MM.1S (cell line): ENCODE measurements at regions not wholly inside any gene's neighbourhood (a gene's known extent, or its start where the extent isn't known, plus 50 kb on each side); places are given as distances from the start of the nearest gene placed in this dataset.

ENCODE experiments used
- DNase-seq: peaks from one replicate; pipeline ENCODE4 v3.0.0-alpha.2; 2015
- H2AFZ ChIP-seq: fragments of 300-600 bp; sonication (generic); 2 replicates; pipeline ENCODE4 v1.6.0; 2016; ENCODE audit warnings: antibody characterized with exemption, low read length
- H3F3A ChIP-seq: fragments of 300-600 bp; sonication (generic); 2 replicates; pipeline ENCODE4 v1.6.1; 2016; ENCODE audit warnings: mild to moderate bottlenecking, antibody characterized with exemption, low read length, moderate library complexity, mixed read lengths; ENCODE audit not compliant: insufficient read depth
- H3K27ac ChIP-seq: fragments of 300-600 bp; sonication (generic); 2 replicates; pipeline ENCODE4 v1.5.1; 2016; ENCODE audit warnings: mild to moderate bottlenecking, low read length
- H3K27me3 ChIP-seq: fragments of 300-600 bp; sonication (generic); replicated peaks from 2 replicates; pipeline ENCODE4 v1.6.0; 2016; ENCODE audit warnings: low read length; ENCODE audit not compliant: insufficient read depth
- H3K36me3 ChIP-seq: fragments of 300-600 bp; sonication (generic); replicated peaks from 2 replicates; pipeline ENCODE4 v1.6.1; 2016; ENCODE audit warnings: mild to moderate bottlenecking, low read length, mixed read lengths; ENCODE audit not compliant: insufficient read depth
- H3K4me1 ChIP-seq: fragments of 300-600 bp; sonication (generic); 2 replicates; pipeline ENCODE4 v1.6.1; 2016; ENCODE audit warnings: low read length, mixed read lengths
- H3K4me2 ChIP-seq: fragments of 300-600 bp; sonication (generic); 2 replicates; pipeline ENCODE4 v1.6.0; 2016; ENCODE audit warnings: low read depth, low read length
- H3K4me3 ChIP-seq: fragments of 300-600 bp; sonication (generic); 2 replicates; pipeline ENCODE4 v1.5.1; 2016; ENCODE audit warnings: low read length, mixed read lengths
- H3K79me2 ChIP-seq: fragments of 300-600 bp; sonication (generic); 2 replicates; pipeline ENCODE4 v1.6.1; 2016; ENCODE audit warnings: mixed run types, low read length, mixed read lengths
- H3K9ac ChIP-seq: fragments of 300-600 bp; sonication (generic); 2 replicates; pipeline ENCODE4 v1.6.1; 2016; ENCODE audit warnings: low read length, mixed read lengths
- H3K9me2 ChIP-seq: fragments of 300-600 bp; sonication (generic); replicated peaks from 2 replicates; pipeline ENCODE4 v1.6.1; 2016; ENCODE audit warnings: mild to moderate bottlenecking, low read length, mixed read lengths; ENCODE audit not compliant: insufficient read depth
- H3K9me3 ChIP-seq: fragments of 300-600 bp; sonication (generic); replicated peaks from 2 replicates; pipeline ENCODE4 v1.6.1; 2016; ENCODE audit warnings: mild to moderate bottlenecking, low read length, mixed read lengths; ENCODE audit not compliant: insufficient read depth
- H4K20me1 ChIP-seq: fragments of 300-600 bp; sonication (generic); 2 replicates; pipeline ENCODE4 v1.6.1; 2016; ENCODE audit warnings: mild to moderate bottlenecking, low read length, moderate library complexity, mixed read lengths; ENCODE audit not compliant: insufficient read depth
- CTCF ChIP-seq: fragments of 300-600 bp; sonication (generic); IDR thresholded peaks from 2 replicates; pipeline ENCODE4 v1.5.1; 2016; ENCODE audit warnings: antibody characterized with exemption, low read length, mixed read lengths
- EZH2 ChIP-seq: fragments of 300-600 bp; sonication (generic); optimal IDR thresholded peaks from 2 replicates; pipeline ENCODE3; 2017; ENCODE audit warnings: low read depth, mild to moderate bottlenecking, antibody characterized with exemption, low read length, mixed read lengths
- EZH2phosphoT487 ChIP-seq: fragments of 300-600 bp; sonication (generic); IDR thresholded peaks from 2 replicates; pipeline ENCODE4 v1.6.1; 2018; ENCODE audit warnings: antibody characterized with exemption, low read length

DNA sequence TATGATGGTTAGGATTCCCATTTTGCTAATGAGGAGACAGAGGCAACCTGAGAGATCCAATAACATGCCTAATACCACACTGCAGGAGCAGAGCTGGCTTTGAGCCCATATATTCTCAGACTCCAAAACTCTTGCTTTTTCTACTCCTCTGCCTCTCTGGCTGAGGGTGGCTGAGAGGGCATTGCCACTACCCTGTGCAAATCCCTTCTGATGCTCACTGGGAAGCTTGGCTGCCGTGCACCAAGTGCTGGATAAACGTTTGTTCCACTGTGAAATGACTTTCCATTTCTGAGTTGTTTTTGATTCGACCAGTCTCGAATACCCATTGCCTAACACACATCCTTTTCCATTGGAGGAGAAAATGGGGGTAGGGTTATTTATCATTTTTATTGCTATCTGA, 123.1 kb upstream of the SORCS3 start:
- no peak overlapping the region for H3K4me2 ChIP-seq
- H3K9ac ChIP-seq = no peak overlapping the region
- H3K79me2 ChIP-seq = no peaks in the 10 kb centered on the region
- H3K36me3 ChIP-seq = no peaks in the 10 kb centered on the region
- no peak overlapping the region for H3K27ac ChIP-seq
- H3K9me2 ChIP-seq = no peaks in the 10 kb centered on the region
- no peaks in the 10 kb centered on the region for H4K20me1 ChIP-seq
- no peaks in the 10 kb centered on the region for H3F3A ChIP-seq
- TF ChIP-seq CTCF = no peak
- H2AFZ ChIP-seq = no peak overlapping the region
- DNase-seq = no peak
- H3K4me3 ChIP-seq = no peak overlapping the region
- H3K9me3 ChIP-seq = no peaks in the 10 kb centered on the region
- no peaks in the 10 kb centered on the region for H3K4me1 ChIP-seq
- no peaks in the 10 kb centered on the region for H3K27me3 ChIP-seq

DNA sequence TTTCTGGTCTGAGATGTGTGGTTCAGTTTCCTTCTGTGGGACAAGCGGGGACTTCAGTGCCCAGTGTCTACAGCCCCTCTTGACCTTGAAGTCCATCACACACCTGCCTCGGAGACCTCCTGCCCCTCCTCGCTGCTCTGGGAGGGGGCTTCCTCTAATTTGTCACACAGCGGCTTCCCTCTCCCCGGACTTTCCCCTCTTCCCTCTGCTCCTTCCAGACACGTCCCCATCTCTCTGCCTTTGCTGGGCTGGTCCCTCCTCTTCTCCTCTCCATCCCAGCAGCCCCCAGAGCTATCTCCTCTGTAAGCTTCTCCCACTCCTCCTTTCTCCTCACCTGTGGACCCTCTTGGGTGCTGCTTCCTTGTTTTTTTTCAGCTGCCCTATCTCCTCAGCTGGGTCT, 122.2 kb upstream of the SORCS3 start:
- H3K9ac ChIP-seq = no peak overlapping the region
- DNase-seq = no peak
- H3K79me2 ChIP-seq = no peaks in the 10 kb centered on the region
- H3K27me3 ChIP-seq = no peaks in the 10 kb centered on the region
- no peaks in the 10 kb centered on the region for H3K36me3 ChIP-seq
- no peaks in the 10 kb centered on the region for H3K9me2 ChIP-seq
- no peaks in the 10 kb centered on the region for H3F3A ChIP-seq
- no peak overlapping the region for H3K4me3 ChIP-seq
- no peak for TF ChIP-seq EZH2
- TF ChIP-seq CTCF = no peak
- no peak for TF ChIP-seq EZH2phosphoT487
- H4K20me1 ChIP-seq = no peaks in the 10 kb centered on the region
- no peak overlapping the region for H3K4me2 ChIP-seq
- H2AFZ ChIP-seq = no peak overlapping the region
- no peaks in the 10 kb centered on the region for H3K4me1 ChIP-seq
- no peaks in the 10 kb centered on the region for H3K9me3 ChIP-seq
- no peak overlapping the region for H3K27ac ChIP-seq

GRCh38 chr10:104520653-104521052, 120.4 kb upstream of the SORCS3 start:
- H3K79me2 ChIP-seq = no peaks in the 10 kb centered on the region
- no peaks in the 10 kb centered on the region for H3K4me1 ChIP-seq
- no peak overlapping the region for H3K4me2 ChIP-seq
- H3K27ac ChIP-seq = no peak overlapping the region
- no peaks in the 10 kb centered on the region for H3K9me2 ChIP-seq
- TF ChIP-seq EZH2 = no peak
- no peak for TF ChIP-seq EZH2phosphoT487
- no peak for TF ChIP-seq CTCF
- no peaks in the 10 kb centered on the region for H3F3A ChIP-seq
- H3K9ac ChIP-seq = no peak overlapping the region
- DNase-seq = no peak
- no peaks in the 10 kb centered on the region for H3K36me3 ChIP-seq
- H4K20me1 ChIP-seq = no peaks in the 10 kb centered on the region
- no peak overlapping the region for H2AFZ ChIP-seq
- H3K27me3 ChIP-seq = no peaks in the 10 kb centered on the region
- no peaks in the 10 kb centered on the region for H3K9me3 ChIP-seq
- H3K4me3 ChIP-seq = no peak overlapping the region
